Esophagus muscularis mucosa (tissue), 2 donors: ENCODE measurements at regions not wholly inside any gene's neighbourhood (a gene's known extent, or its start where the extent isn't known, plus 50 kb on each side); places are given as distances from the start of the nearest gene placed in this dataset.

Experiments used
- POLR2A ChIP-seq: fragments of 450-650 bp; IDR thresholded peaks from one replicate; pipeline ENCODE4 v1.6.1; 2017; ENCODE audit warnings: antibody characterized with exemption, moderate library complexity, mild to moderate bottlenecking, low read depth
- POLR2AphosphoS5 ChIP-seq, 2 donors: sonication (generic); formaldehyde crosslinking; IDR thresholded peaks; one replicate each; pipeline ENCODE4 v1.6.1; 2017; ENCODE audit warnings: antibody characterized with exemption in 2 of 2

GRCh38 chr7:79862447-79863210 lies 272.0 kb upstream of the GNAI1 start:
- TF ChIP-seq POLR2A, result no peak
- no peak for TF ChIP-seq POLR2AphosphoS5 (IDR thresholded peaks at IDR 0.05)
